PFSK-1 (cell line): ENCODE measurements at regions not wholly inside any gene's neighbourhood (a gene's known extent, or its start where the extent isn't known, plus 50 kb on each side); places are given as distances from the start of the nearest gene placed in this dataset.

Experiments used
- FOXP2 ChIP-seq: optimal IDR thresholded peaks from 2 replicates; pipeline ENCODE3; 2011; ENCODE audit warnings: borderline replicate concordance, control low read depth, inconsistent platforms; ENCODE audit not compliant: insufficient read depth; ENCODE audit errors: extremely low read length, extremely low read depth
- POLR2AphosphoS5 ChIP-seq: IDR thresholded peaks from 2 replicates; pipeline ENCODE4 v1.6.1; 2012; ENCODE audit warnings: low read depth, mild to moderate bottlenecking, control low read depth, low read length, moderate library complexity
- REST ChIP-seq, 2 experiments: IDR thresholded peaks; 2 replicates each; pipeline versions ENCODE4 v1.6.1 to v1.8.0; 2011 to 2012; ENCODE audit warnings: low read depth in 2 of 2, low read length in 2 of 2, control low read depth in 1 of 2, inconsistent platforms in 1 of 2, mild to moderate bottlenecking in 1 of 2, moderate library complexity in 1 of 2; ENCODE audit not compliant: insufficient read depth in 1 of 2
- SIN3A ChIP-seq: IDR thresholded peaks from 2 replicates; pipeline ENCODE4 v1.6.1; 2012; ENCODE audit warnings: mild to moderate bottlenecking, low read length, moderate library complexity, borderline replicate concordance; ENCODE audit not compliant: insufficient read depth
- TAF1 ChIP-seq: IDR thresholded peaks from 2 replicates; pipeline ENCODE4 v1.6.1; 2012; ENCODE audit warnings: low read length, control low read depth, borderline replicate concordance; ENCODE audit not compliant: insufficient read depth

GRCh38 chr13:38577048-38577447 is 109.8 kb upstream of the FREM2 start:
- TF ChIP-seq POLR2AphosphoS5 (no peak), TAF1 (no peak), SIN3A (no peak), REST (IDR thresholded peaks at IDR 0.05; ENCODE audit: insufficient read depth in 1 of 2, low read depth in 2 of 2, low read length in 2 of 2) (peak in 1 of 2 experiments; percentile 82; a peak in 2 of 4 replicates), FOXP2 (no peak)

DNA sequence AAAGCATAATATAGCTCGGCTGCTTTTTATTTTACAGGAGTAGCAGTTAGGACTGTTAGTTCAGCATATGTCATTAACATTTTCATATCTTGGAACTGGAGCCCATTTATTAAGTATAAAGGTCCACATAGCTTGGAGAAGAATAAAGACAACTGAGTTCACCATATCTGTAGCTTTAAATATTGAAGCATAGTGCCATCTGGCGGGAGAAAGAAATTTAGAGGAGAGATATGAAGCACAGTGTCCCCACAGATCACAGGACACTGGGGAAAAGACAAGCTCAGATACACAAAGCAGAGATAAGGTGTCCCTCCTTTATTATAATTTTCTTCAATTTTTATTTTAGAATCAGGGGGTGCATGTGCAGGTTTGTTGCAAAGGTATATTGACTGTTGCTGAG is 104.7 kb upstream of the FREM2 start:
- TF ChIP-seq TAF1 = no peak
- TF ChIP-seq REST (IDR thresholded peaks at IDR 0.05; ENCODE audit: insufficient read depth in 1 of 2, low read depth in 2 of 2, low read length in 2 of 2) = no peak
- TF ChIP-seq FOXP2 = no peak
- no peak for TF ChIP-seq POLR2AphosphoS5
- TF ChIP-seq SIN3A = no peak

DNA sequence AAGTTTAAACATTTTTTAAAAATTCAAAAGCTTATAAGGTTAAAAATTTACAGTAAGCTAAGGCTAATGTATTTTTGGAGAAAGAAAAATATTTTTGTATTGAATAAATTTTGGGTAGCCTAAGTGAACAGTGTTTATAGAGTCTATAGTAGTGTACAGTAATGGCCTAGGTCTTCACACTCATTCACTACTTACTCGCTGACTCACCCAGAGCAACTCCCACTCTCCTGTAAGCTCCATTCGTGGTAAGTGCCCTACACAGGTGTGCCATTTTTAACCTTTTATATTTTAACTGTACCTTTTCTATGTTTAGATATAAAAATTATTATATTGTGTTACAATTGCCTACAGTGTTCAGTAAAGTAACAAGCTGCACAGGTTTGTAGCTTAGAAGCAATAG is 96.6 kb upstream of the FREM2 start:
- TF ChIP-seq REST (IDR thresholded peaks at IDR 0.05; ENCODE audit: insufficient read depth in 1 of 2, low read depth in 2 of 2, low read length in 2 of 2) (no peak), POLR2AphosphoS5 (no peak), FOXP2 (no peak), TAF1 (no peak), SIN3A (no peak)

DNA sequence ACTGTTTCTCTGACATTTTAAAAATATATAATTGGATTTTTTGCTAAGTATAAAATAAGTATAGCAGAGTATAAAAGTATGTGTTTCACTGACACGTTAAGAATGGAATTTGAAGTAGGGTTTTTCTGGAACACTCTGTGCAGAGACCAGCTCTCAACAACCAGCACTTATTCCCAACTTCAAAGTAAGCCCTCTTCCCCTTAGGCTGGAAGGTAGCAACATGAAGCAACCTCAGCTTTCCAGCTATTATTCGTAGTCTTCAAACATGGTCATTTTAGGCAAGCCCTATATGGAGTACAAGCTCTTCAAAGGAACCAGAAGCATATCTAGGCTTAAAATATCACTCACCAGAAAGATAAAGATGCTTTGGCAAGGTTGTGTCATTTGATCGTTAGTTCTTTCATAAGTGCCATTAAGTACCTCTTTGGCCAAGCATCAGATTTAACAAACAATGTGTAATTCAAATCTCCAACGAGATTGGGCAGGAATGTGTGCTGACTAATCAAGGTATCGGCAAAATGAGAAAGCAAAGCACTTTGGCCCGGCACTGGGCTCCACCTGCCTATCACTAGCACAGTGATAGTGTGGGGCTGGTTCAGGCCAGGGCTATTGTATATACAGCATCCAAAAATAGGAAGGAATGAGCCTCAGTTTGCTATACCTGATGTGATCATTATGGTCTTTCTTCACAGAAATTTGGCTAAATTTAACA is 95.9 kb upstream of the FREM2 start:
- TF ChIP-seq POLR2AphosphoS5 (no peak), REST (IDR thresholded peaks at IDR 0.05; ENCODE audit: insufficient read depth in 1 of 2, low read depth in 2 of 2, low read length in 2 of 2) (no peak), SIN3A (no peak), FOXP2 (no peak), TAF1 (no peak)

DNA sequence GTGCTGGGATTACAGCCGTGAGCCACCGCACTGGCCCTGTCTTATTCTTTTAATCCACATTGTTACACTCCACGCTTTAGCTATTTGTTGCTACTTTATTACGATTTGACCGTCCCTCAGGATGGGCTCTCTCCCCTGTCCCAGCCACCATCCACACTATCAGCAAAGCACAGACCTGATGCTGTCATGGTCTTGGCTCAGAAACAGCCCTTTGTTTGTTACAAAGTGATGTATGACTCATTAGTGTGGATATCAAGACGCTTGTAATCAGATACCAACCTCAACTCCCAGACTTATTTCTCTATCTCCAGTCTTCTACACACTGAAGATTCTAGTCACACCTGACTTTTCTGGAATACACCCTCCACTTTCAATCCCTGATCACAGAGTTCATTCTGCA is 84.6 kb upstream of the FREM2 start:
- TF ChIP-seq TAF1 = no peak
- TF ChIP-seq FOXP2 = no peak
- TF ChIP-seq SIN3A = no peak
- TF ChIP-seq REST (IDR thresholded peaks at IDR 0.05; ENCODE audit: insufficient read depth in 1 of 2, low read depth in 2 of 2, low read length in 2 of 2) = no peak
- no peak for TF ChIP-seq POLR2AphosphoS5
